ENCODE measurements at regions not wholly inside any gene's neighbourhood (a gene's known extent, or its start where the extent isn't known, plus 50 kb on each side); places are given as distances from the start of the nearest gene placed in this dataset.

DNA sequence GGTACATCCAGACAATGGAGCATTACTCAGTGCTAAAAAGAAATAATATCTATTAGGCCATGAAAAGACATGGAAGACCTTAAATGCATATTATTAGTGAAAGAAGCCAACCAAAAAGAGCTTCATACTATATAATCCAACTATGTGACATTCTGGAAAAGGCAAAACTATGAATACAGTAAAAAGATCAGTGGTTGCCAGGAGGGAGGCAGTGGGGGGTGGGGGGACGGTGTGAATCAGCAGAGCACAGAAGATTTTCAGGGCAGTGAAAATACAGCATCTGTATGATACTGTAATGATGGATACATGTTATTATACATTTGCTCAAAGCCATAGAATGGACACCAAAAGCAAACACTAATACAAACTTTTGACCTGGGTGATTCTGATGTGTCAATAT is 339.4 kb upstream of the SNX7 start:
- Histone ChIP-seq H3K4me1 (peaks cover 42% of the 10 kb centered on the region), H3K9me3 (0 out of 3 replicates have a peak, but pooled peaks cover 3% of the 10 kb centered on the region), H3K27ac (peak overlapping the region; percentile 81 to 98; a peak in 5 of 6 replicates), H3K4me3 (no peak overlapping the region), H3K4me2 (no peak overlapping the region)
- TF ChIP-seq POLR2AphosphoS2 (conservative IDR thresholded peaks at IDR 0.05; ENCODE audit: low read length) (no peak), MYC (IDR thresholded peaks at IDR 0.05; ENCODE audit: borderline replicate concordance, low read length) (no peak), RNF2 (IDR thresholded peaks at IDR 0.05; ENCODE audit: borderline replicate concordance, low read depth) (no peak), EHF (CRISPR knock-in tag; IDR thresholded peaks at IDR 0.05) (no peak), NPAS2 (CRISPR knock-in tag; IDR thresholded peaks at IDR 0.05; ENCODE audit: borderline replicate concordance) (no peak), RAD21 (conservative IDR thresholded peaks at IDR 0.05 in 1 of 2, IDR thresholded peaks at IDR 0.05 in 1 of 2) (no peak), JUN (IDR thresholded peaks at IDR 0.05) (no peak)
- TF ChIP-seq, protein P1, sequence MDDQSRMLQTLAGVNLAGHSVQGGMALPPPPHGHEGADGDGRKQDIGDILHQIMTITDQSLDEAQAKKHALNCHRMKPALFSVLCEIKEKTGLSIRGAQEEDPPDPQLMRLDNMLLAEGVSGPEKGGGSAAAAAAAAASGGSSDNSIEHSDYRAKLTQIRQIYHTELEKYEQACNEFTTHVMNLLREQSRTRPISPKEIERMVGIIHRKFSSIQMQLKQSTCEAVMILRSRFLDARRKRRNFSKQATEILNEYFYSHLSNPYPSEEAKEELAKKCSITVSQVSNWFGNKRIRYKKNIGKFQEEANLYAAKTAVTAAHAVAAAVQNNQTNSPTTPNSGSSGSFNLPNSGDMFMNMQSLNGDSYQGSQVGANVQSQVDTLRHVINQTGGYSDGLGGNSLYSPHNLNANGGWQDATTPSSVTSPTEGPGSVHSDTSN (IDR thresholded peaks at IDR 0.05), result no peak
- TF ChIP-seq, protein P2, sequence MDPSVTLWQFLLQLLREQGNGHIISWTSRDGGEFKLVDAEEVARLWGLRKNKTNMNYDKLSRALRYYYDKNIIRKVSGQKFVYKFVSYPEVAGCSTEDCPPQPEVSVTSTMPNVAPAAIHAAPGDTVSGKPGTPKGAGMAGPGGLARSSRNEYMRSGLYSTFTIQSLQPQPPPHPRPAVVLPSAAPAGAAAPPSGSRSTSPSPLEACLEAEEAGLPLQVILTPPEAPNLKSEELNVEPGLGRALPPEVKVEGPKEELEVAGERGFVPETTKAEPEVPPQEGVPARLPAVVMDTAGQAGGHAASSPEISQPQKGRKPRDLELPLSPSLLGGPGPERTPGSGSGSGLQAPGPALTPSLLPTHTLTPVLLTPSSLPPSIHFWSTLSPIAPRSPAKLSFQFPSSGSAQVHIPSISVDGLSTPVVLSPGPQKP (IDR thresholded peaks at IDR 0.05; ENCODE audit: low read depth, low read length), result no peak
- ATAC-seq (no peak), FAIRE-seq (no peak), DNase-seq (ENCODE audit: low read depth in 1 of 2, low spot score in 1 of 2) (no peak)
- ChIA-PET CTCF (no interaction called here), POLR2A (no interaction called here)
- WGBS (ENCODE audit: missing lambda C conversion rate), result 79% methylated on average over 1 of the region's 1 CpG

DNA sequence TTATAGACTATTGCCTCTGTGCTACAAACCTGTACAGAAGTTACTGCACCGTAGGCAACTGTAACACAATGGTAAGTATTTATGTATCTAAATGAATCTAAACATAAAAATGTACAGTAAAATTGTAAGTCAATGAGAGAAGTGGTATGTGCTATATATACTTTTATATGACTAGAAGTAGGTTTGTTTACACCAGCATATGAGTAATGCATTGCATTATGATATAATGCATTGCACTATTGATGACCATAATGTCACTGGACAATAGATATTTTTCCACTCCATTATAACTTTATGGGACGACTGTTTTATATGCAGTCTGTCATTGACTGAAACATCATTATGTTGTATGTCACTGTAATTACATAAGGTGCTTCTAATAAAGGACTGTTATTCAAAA is 340.3 kb upstream of the SNX7 start:
- H3K27ac ChIP-seq, result 0 out of 6 replicates have a peak overlapping the region, but pooled peaks of 1 of the 2 experiments have one; percentile 28
- 0 out of 3 replicates have a peak, but pooled peaks cover 3% of the 10 kb centered on the region for H3K9me3 ChIP-seq
- ATAC-seq, result no peak
- no peak for FAIRE-seq
- WGBS (ENCODE audit: missing lambda C conversion rate), result 93% methylated on average over 2 of the region's 2 CpGs
- no peak for DNase-seq (ENCODE audit: low read depth in 1 of 2, low spot score in 1 of 2)
- ChIA-PET CTCF (no interaction called here), POLR2A (no interaction called here)
- H3K4me3 ChIP-seq, result no peak overlapping the region
- H3K4me1 ChIP-seq, result peaks cover 39% of the 10 kb centered on the region
- TF ChIP-seq EHMT2 (IDR thresholded peaks at IDR 0.05; ENCODE audit: low read depth) (no peak), CBX2 (IDR thresholded peaks at IDR 0.05; ENCODE audit: borderline replicate concordance, low read depth) (no peak), FOSL2 (IDR thresholded peaks at IDR 0.05) (no peak), FOSL2 (CRISPR knock-in tag; IDR thresholded peaks at IDR 0.05) (no peak), MYC (IDR thresholded peaks at IDR 0.05; ENCODE audit: borderline replicate concordance, low read length) (no peak), NPAS2 (CRISPR knock-in tag; IDR thresholded peaks at IDR 0.05; ENCODE audit: borderline replicate concordance) (no peak), RARB (CRISPR knock-in tag; IDR thresholded peaks at IDR 0.05) (no peak), FOXS1 (CRISPR knock-in tag; IDR thresholded peaks at IDR 0.05) (no peak), MAZ (IDR thresholded peaks at IDR 0.05; ENCODE audit: borderline replicate concordance, low read depth, low read length) (no peak), RCOR1 (IDR thresholded peaks at IDR 0.05; ENCODE audit: low read depth, low read length) (no peak), SREBF2 (IDR thresholded peaks at IDR 0.05) (no peak)
- TF ChIP-seq, protein P3, sequence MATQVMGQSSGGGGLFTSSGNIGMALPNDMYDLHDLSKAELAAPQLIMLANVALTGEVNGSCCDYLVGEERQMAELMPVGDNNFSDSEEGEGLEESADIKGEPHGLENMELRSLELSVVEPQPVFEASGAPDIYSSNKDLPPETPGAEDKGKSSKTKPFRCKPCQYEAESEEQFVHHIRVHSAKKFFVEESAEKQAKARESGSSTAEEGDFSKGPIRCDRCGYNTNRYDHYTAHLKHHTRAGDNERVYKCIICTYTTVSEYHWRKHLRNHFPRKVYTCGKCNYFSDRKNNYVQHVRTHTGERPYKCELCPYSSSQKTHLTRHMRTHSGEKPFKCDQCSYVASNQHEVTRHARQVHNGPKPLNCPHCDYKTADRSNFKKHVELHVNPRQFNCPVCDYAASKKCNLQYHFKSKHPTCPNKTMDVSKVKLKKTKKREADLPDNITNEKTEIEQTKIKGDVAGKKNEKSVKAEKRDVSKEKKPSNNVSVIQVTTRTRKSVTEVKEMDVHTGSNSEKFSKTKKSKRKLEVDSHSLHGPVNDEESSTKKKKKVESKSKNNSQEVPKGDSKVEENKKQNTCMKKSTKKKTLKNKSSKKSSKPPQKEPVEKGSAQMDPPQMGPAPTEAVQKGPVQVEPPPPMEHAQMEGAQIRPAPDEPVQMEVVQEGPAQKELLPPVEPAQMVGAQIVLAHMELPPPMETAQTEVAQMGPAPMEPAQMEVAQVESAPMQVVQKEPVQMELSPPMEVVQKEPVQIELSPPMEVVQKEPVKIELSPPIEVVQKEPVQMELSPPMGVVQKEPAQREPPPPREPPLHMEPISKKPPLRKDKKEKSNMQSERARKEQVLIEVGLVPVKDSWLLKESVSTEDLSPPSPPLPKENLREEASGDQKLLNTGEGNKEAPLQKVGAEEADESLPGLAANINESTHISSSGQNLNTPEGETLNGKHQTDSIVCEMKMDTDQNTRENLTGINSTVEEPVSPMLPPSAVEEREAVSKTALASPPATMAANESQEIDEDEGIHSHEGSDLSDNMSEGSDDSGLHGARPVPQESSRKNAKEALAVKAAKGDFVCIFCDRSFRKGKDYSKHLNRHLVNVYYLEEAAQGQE (IDR thresholded peaks at IDR 0.05), result no peak
- TF ChIP-seq, protein P4, sequence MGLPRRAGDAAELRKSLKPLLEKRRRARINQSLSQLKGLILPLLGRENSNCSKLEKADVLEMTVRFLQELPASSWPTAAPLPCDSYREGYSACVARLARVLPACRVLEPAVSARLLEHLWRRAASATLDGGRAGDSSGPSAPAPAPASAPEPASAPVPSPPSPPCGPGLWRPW (IDR thresholded peaks at IDR 0.05), result no peak
- TF ChIP-seq, protein P2 (IDR thresholded peaks at IDR 0.05; ENCODE audit: low read depth, low read length), result no peak
- no peak overlapping the region for H3K4me2 ChIP-seq
